ENCODE measurements at regions not wholly inside any gene's neighbourhood (a gene's known extent, or its start where the extent isn't known, plus 50 kb on each side); places are given as distances from the start of the nearest gene placed in this dataset.

- Histone ChIP-seq H3K4me1 (ENCODE audit: insufficient read depth, low read length) (no peaks in the 10 kb centered on the region), H3K36me3 (ENCODE audit: insufficient read depth, low read length) (no peaks in the 10 kb centered on the region), H3K9me3 (ENCODE audit: low read depth, low read length) (no peaks in the 10 kb centered on the region), H3K27ac (ENCODE audit: low read depth, low read length) (no peak overlapping the region), H4K20me1 (ENCODE audit: insufficient read depth, low read length) (no peaks in the 10 kb centered on the region), H3K27me3 (ENCODE audit: insufficient read depth, low read length) (no peaks in the 10 kb centered on the region), H2AFZ (ENCODE audit: low read length) (no peak overlapping the region), H3K4me2 (ENCODE audit: insufficient read depth, low read length) (no peak overlapping the region), H3K4me3 (ENCODE audit: insufficient read depth, low read length) (no peak overlapping the region), H3K79me2 (ENCODE audit: insufficient read depth, low read length) (no peaks in the 10 kb centered on the region)
- no peak for TF ChIP-seq CTCF (IDR thresholded peaks at IDR 0.05; ENCODE audit: extremely low read depth, low read depth, low read length)
- no peak for DNase-seq (ENCODE audit: insufficient read length, low spot score, missing footprints)
These were observed 559.5 kb upstream of the CHRM3 start for GRCh38 chr1:238826891-238827290.

GRCh38 chr1:238823416-238823815, 563.0 kb upstream of the CHRM3 start:
- Histone ChIP-seq H3K27me3 (ENCODE audit: insufficient read depth, low read length) (no peaks in the 10 kb centered on the region), H4K20me1 (ENCODE audit: insufficient read depth, low read length) (no peaks in the 10 kb centered on the region), H3K4me2 (ENCODE audit: insufficient read depth, low read length) (no peak overlapping the region), H2AFZ (ENCODE audit: low read length) (no peak overlapping the region), H3K27ac (ENCODE audit: low read depth, low read length) (no peak overlapping the region), H3K36me3 (ENCODE audit: insufficient read depth, low read length) (no peaks in the 10 kb centered on the region), H3K79me2 (ENCODE audit: insufficient read depth, low read length) (no peaks in the 10 kb centered on the region), H3K4me3 (ENCODE audit: insufficient read depth, low read length) (no peak overlapping the region), H3K4me1 (ENCODE audit: insufficient read depth, low read length) (no peaks in the 10 kb centered on the region), H3K9me3 (ENCODE audit: low read depth, low read length) (no peaks in the 10 kb centered on the region)
- DNase-seq (ENCODE audit: insufficient read length, low spot score, missing footprints): no peak
- no peak for TF ChIP-seq CTCF (IDR thresholded peaks at IDR 0.05; ENCODE audit: extremely low read depth, low read depth, low read length)

GRCh38 chr1:238811211-238811879, 575.0 kb upstream of the CHRM3 start:
- H3K27ac ChIP-seq (ENCODE audit: low read depth, low read length): no peak overlapping the region

GRCh38 chr1:238790882-238791281, 595.5 kb upstream of the CHRM3 start:
- no peak for DNase-seq (ENCODE audit: insufficient read length, low spot score, missing footprints)
- Histone ChIP-seq H3K79me2 (ENCODE audit: insufficient read depth, low read length) (no peaks in the 10 kb centered on the region), H3K36me3 (ENCODE audit: insufficient read depth, low read length) (no peaks in the 10 kb centered on the region), H3K27ac (ENCODE audit: low read depth, low read length) (no peak overlapping the region), H3K27me3 (ENCODE audit: insufficient read depth, low read length) (no peaks in the 10 kb centered on the region), H3K9me3 (ENCODE audit: low read depth, low read length) (no peaks in the 10 kb centered on the region), H4K20me1 (ENCODE audit: insufficient read depth, low read length) (no peaks in the 10 kb centered on the region), H3K4me1 (ENCODE audit: insufficient read depth, low read length) (no peaks in the 10 kb centered on the region), H3K4me2 (ENCODE audit: insufficient read depth, low read length) (no peak overlapping the region), H2AFZ (ENCODE audit: low read length) (no peak overlapping the region), H3K4me3 (ENCODE audit: insufficient read depth, low read length) (no peak overlapping the region)
- TF ChIP-seq CTCF (IDR thresholded peaks at IDR 0.05; ENCODE audit: extremely low read depth, low read depth, low read length): no peak

More at GRCh38 chr1:238811211-238811879, 575.0 kb upstream of the CHRM3 start:
- Histone ChIP-seq H3K9me3 (ENCODE audit: low read depth, low read length) (no peaks in the 10 kb centered on the region), H3K27me3 (ENCODE audit: insufficient read depth, low read length) (no peaks in the 10 kb centered on the region), H3K4me3 (ENCODE audit: insufficient read depth, low read length) (no peak overlapping the region), H3K36me3 (ENCODE audit: insufficient read depth, low read length) (no peaks in the 10 kb centered on the region), H3K4me2 (ENCODE audit: insufficient read depth, low read length) (no peak overlapping the region), H3K79me2 (ENCODE audit: insufficient read depth, low read length) (no peaks in the 10 kb centered on the region), H4K20me1 (ENCODE audit: insufficient read depth, low read length) (no peaks in the 10 kb centered on the region), H2AFZ (ENCODE audit: low read length) (no peak overlapping the region), H3K4me1 (ENCODE audit: insufficient read depth, low read length) (no peaks in the 10 kb centered on the region)
- TF ChIP-seq CTCF (IDR thresholded peaks at IDR 0.05; ENCODE audit: extremely low read depth, low read depth, low read length): no peak
- DNase-seq (ENCODE audit: insufficient read length, low spot score, missing footprints): peak; percentile 45
